DOHH2 (cell line): ENCODE measurements at regions not wholly inside any gene's neighbourhood (a gene's known extent, or its start where the extent isn't known, plus 50 kb on each side); places are given as distances from the start of the nearest gene placed in this dataset.

Experiments
- H3F3A ChIP-seq: fragments of 200-600 bp; sonication (generic), shearing (Covaris generic); 2 replicates; pipeline ENCODE4 v1.6.0; 2016; ENCODE audit warnings: antibody characterized with exemption, mild to moderate bottlenecking; ENCODE audit not compliant: control insufficient read depth, insufficient read depth
- H3K27ac ChIP-seq: fragments of 200-600 bp; sonication (generic); 2 replicates; pipeline ENCODE4 v1.5.1; 2014; ENCODE audit warnings: low read depth, mild to moderate bottlenecking, low read length, moderate library complexity
- H3K27me3 ChIP-seq: fragments of 200-600 bp; sonication (generic); 2 replicates; pipeline ENCODE4 v1.6.1; 2014; ENCODE audit warnings: mild to moderate bottlenecking, low read length, mixed read lengths; ENCODE audit not compliant: control insufficient read depth
- H3K36me3 ChIP-seq: fragments of 200-600 bp; sonication (generic); 2 replicates; pipeline ENCODE4 v1.6.1; 2014; ENCODE audit warnings: mild to moderate bottlenecking, low read length, moderate library complexity, mixed read lengths; ENCODE audit not compliant: control insufficient read depth
- H3K4me1 ChIP-seq: fragments of 200-600 bp; sonication (generic); 2 replicates; pipeline ENCODE4 v1.6.1; 2014; ENCODE audit warnings: mild to moderate bottlenecking, low read length, mixed read lengths; ENCODE audit not compliant: control insufficient read depth
- H3K4me2 ChIP-seq: fragments of 200-600 bp; sonication (generic); 2 replicates; pipeline ENCODE4 v1.6.0; 2014; ENCODE audit warnings: mild to moderate bottlenecking, low read length, moderate library complexity
- H3K4me3 ChIP-seq: fragments of 200-600 bp; sonication (generic); 2 replicates; pipeline ENCODE4 v1.5.1; 2014; ENCODE audit warnings: mild to moderate bottlenecking, low read length, mixed read lengths
- H3K79me2 ChIP-seq: fragments of 200-600 bp; sonication (generic); 2 replicates; pipeline ENCODE4 v1.6.1; 2014; ENCODE audit warnings: mild to moderate bottlenecking, low read length, mixed read lengths; ENCODE audit not compliant: control insufficient read depth
- H3K9me2 ChIP-seq: fragments of 200-600 bp; sonication (generic); replicated peaks from 2 replicates; pipeline ENCODE4 v1.6.1; 2014; ENCODE audit warnings: mild to moderate bottlenecking, low read length, mixed read lengths; ENCODE audit not compliant: control insufficient read depth
- H3K9me3 ChIP-seq: fragments of 200-600 bp; sonication (generic); 2 replicates; pipeline ENCODE4 v1.6.1; 2014; ENCODE audit warnings: antibody characterized with exemption, low read length, mixed read lengths; ENCODE audit not compliant: control insufficient read depth, insufficient read depth
- H4K20me1 ChIP-seq: fragments of 200-600 bp; sonication (generic); 2 replicates; pipeline ENCODE4 v1.6.0; 2014; ENCODE audit warnings: low read depth, mild to moderate bottlenecking, antibody characterized with exemption, low read length, moderate library complexity; ENCODE audit not compliant: control insufficient read depth, insufficient read depth
- EZH2phosphoT487 ChIP-seq: fragments of 200-600 bp; sonication (generic); IDR thresholded peaks from 2 replicates; pipeline ENCODE4 v1.6.1; 2017; ENCODE audit warnings: borderline replicate concordance, mild to moderate bottlenecking, antibody characterized with exemption, low read length, moderate library complexity, mixed read lengths
- TF ChIP-seq, protein P1 (sequence below): fragments of 200-600 bp; sonication (generic); IDR thresholded peaks from one replicate; pipeline ENCODE4 v1.5.1; 2014; ENCODE audit warnings: antibody characterized with exemption, mild to moderate bottlenecking, low read depth, low read length; ENCODE audit not compliant: poor library complexity, severe bottlenecking

DNA sequence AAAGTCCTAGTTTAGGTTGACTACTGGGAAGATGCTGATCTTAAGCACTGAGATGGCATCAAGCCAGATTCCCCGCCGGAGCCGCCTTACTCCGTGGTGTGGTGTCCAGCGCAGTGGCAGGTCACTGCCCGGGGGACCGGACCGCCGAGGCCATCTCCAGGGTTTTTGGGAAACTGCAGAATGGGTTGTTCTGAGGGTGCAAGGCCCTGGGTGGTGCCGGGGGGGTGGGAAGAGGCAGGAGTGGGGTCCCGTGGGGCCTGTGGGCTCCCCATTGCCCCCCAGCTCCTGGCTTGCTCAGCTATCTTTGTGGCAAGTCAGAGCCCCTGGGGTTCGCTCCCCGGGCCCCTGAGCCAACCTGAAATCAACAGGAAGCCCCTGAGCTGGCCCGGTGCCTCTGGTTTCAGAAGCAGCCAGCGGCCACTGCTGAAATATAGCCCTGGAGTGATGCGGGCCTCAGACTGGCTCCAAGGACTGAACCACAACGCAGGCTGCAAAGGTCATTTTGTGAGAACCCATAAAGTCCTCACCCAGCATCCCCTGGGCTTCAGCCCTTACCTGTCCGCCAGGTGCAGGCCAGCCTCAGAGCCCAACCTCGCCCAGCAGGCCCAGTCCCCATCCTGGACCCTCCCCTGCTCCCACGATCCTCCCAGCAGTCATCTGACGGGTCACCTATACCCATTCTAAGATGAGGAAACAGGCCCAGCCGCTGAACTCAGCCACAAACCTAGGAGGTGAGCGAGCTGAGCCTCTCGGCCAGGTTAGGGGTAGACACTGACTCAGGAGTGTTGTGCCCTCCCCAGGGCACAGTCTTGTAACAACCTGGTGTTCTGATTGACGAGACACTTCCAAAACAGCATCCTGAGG lies 102.7 kb downstream of the PDGFA start:
- Histone ChIP-seq H3K9me2 (no peaks in the 10 kb centered on the region), H3K4me1 (no peaks in the 10 kb centered on the region)

GRCh38 chr7:417625-417889 lies 102.1 kb downstream of the PDGFA start:
- no peak overlapping the region for H3K4me3 ChIP-seq
- H3K27me3 ChIP-seq, result no peaks in the 10 kb centered on the region
- H4K20me1 ChIP-seq, result no peaks in the 10 kb centered on the region
- no peak overlapping the region for H3K27ac ChIP-seq
- no peaks in the 10 kb centered on the region for H3K36me3 ChIP-seq
- H3K9me3 ChIP-seq, result peaks cover 67% of the 10 kb centered on the region
- TF ChIP-seq, protein P1, sequence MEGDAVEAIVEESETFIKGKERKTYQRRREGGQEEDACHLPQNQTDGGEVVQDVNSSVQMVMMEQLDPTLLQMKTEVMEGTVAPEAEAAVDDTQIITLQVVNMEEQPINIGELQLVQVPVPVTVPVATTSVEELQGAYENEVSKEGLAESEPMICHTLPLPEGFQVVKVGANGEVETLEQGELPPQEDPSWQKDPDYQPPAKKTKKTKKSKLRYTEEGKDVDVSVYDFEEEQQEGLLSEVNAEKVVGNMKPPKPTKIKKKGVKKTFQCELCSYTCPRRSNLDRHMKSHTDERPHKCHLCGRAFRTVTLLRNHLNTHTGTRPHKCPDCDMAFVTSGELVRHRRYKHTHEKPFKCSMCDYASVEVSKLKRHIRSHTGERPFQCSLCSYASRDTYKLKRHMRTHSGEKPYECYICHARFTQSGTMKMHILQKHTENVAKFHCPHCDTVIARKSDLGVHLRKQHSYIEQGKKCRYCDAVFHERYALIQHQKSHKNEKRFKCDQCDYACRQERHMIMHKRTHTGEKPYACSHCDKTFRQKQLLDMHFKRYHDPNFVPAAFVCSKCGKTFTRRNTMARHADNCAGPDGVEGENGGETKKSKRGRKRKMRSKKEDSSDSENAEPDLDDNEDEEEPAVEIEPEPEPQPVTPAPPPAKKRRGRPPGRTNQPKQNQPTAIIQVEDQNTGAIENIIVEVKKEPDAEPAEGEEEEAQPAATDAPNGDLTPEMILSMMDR, result no peak
- no peak for TF ChIP-seq EZH2phosphoT487
- no peaks in the 10 kb centered on the region for H3K9me2 ChIP-seq
- H3K4me1 ChIP-seq, result no peaks in the 10 kb centered on the region
- H3K4me2 ChIP-seq, result no peak overlapping the region
- H3F3A ChIP-seq, result no peaks in the 10 kb centered on the region
- no peaks in the 10 kb centered on the region for H3K79me2 ChIP-seq

More for the DNA sequence above, 102.7 kb downstream of the PDGFA start:
- TF ChIP-seq EZH2phosphoT487, result no peak
- TF ChIP-seq, protein P1, result no peak
- H3K9me3 ChIP-seq, result peaks cover 68% of the 10 kb centered on the region
- H3F3A ChIP-seq, result no peaks in the 10 kb centered on the region
- H3K4me2 ChIP-seq, result no peak overlapping the region
- H3K27me3 ChIP-seq, result no peaks in the 10 kb centered on the region
- H3K36me3 ChIP-seq, result no peaks in the 10 kb centered on the region
- H4K20me1 ChIP-seq, result no peaks in the 10 kb centered on the region
- no peaks in the 10 kb centered on the region for H3K79me2 ChIP-seq
- no peak overlapping the region for H3K4me3 ChIP-seq
- no peak overlapping the region for H3K27ac ChIP-seq

DNA sequence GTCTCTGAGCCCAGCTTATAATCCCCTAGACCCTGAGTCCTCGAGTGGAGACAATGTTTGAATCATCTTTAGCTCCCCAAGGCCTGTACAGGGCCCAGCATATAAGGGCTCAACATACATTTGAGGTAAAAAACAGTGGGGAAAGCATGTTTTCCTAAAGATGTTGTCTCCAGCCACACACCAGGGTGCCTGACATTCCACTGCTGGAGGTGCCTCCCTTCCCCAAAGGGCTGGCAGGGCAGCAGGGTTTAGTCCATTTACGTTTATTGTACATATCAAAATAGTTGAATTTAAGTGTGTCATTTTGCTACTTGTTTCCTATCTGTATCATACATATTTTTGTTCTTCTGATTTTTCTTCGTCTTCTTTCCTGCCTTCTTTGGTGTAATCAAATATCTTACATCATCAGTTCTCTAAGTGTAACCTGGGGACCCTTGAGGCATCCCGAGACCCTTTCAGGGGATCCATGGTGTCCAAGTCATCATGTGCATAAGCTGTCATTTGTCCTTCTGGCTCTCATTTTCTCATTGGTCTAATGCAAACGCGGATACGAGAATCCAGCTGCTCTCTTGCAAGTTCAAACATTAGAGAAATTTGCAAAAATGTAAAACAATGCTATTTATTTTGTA lies 101.6 kb downstream of the PDGFA start:
- no peak overlapping the region for H3K4me3 ChIP-seq
- H3K27me3 ChIP-seq, result no peaks in the 10 kb centered on the region
- H4K20me1 ChIP-seq, result no peaks in the 10 kb centered on the region
- no peaks in the 10 kb centered on the region for H3K4me1 ChIP-seq
- TF ChIP-seq EZH2phosphoT487, result no peak
- TF ChIP-seq, protein P1, result no peak
- no peaks in the 10 kb centered on the region for H3K79me2 ChIP-seq
- no peaks in the 10 kb centered on the region for H3K36me3 ChIP-seq
- no peaks in the 10 kb centered on the region for H3F3A ChIP-seq
- H3K27ac ChIP-seq, result no peak overlapping the region
- peaks cover 72% of the 10 kb centered on the region for H3K9me3 ChIP-seq
- H3K9me2 ChIP-seq, result no peaks in the 10 kb centered on the region
- no peak overlapping the region for H3K4me2 ChIP-seq
